OCI-LY1 (cell line): ENCODE measurements at regions not wholly inside any gene's neighbourhood (a gene's known extent, or its start where the extent isn't known, plus 50 kb on each side); places are given as distances from the start of the nearest gene placed in this dataset.

Experiments used
- EZH2 ChIP-seq: fragments of 200-600 bp; sonication (generic), shearing (Covaris generic); IDR thresholded peaks from 2 replicates; pipeline ENCODE4 v1.8.0; 2017; ENCODE audit warnings: borderline replicate concordance, mixed run types, mild to moderate bottlenecking, antibody characterized with exemption, low read length, moderate library complexity, mixed read lengths
- TF ChIP-seq, protein P1 (sequence below): fragments of 200-600 bp; sonication (generic), shearing (Covaris generic); IDR thresholded peaks from 2 replicates; pipeline ENCODE4 v1.5.1; 2017; ENCODE audit warnings: mild to moderate bottlenecking, antibody characterized with exemption, low read length, moderate library complexity, mixed read lengths

GRCh38 chr1:60982539-60982938, 99.8 kb upstream of the NFIA start:
- TF ChIP-seq, protein P1, sequence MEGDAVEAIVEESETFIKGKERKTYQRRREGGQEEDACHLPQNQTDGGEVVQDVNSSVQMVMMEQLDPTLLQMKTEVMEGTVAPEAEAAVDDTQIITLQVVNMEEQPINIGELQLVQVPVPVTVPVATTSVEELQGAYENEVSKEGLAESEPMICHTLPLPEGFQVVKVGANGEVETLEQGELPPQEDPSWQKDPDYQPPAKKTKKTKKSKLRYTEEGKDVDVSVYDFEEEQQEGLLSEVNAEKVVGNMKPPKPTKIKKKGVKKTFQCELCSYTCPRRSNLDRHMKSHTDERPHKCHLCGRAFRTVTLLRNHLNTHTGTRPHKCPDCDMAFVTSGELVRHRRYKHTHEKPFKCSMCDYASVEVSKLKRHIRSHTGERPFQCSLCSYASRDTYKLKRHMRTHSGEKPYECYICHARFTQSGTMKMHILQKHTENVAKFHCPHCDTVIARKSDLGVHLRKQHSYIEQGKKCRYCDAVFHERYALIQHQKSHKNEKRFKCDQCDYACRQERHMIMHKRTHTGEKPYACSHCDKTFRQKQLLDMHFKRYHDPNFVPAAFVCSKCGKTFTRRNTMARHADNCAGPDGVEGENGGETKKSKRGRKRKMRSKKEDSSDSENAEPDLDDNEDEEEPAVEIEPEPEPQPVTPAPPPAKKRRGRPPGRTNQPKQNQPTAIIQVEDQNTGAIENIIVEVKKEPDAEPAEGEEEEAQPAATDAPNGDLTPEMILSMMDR, result no peak
- no peak for TF ChIP-seq EZH2
